Hindlimb muscle (tissue), 1 donor: ENCODE measurements at regions not wholly inside any gene's neighbourhood (a gene's known extent, or its start where the extent isn't known, plus 50 kb on each side); places are given as distances from the start of the nearest gene placed in this dataset.

ENCODE experiments used
- DNase-seq: peaks from one replicate; pipeline ENCODE4 v3.0.0-alpha.2; 2013

DNA sequence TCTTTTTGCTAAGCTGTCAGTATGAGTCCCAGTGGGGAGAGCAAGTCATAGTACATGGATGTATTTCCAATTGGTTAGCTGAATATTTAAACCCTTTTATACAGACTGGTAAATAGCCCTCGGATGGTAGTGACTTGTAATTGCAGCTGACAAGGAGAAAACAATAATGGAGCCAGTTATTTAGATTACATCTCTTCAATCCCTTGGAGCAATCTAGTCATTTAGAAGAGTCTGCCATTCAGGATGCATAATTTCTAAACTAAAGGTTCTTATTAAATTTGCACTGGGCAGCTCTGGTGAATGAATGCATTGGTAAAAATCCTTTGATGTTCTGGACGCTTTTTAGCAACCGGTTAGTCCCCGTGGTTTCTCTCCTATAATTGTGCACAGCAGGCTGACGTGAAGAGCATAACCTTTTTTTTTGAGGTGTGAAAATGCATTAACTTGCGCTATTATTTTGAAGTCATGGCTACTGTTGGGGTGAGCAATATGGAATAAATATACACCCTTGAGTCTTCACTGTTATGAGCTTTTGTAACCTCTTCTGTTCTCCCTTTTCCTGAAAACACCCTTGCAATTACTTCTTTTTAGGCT, 158.6 kb upstream of the CD180 start:
- no peak for DNase-seq

- no peak for DNase-seq
Measured at GRCh38 chr5:67353500-67354450, 157.2 kb upstream of the CD180 start.

- peak; percentile 57 for DNase-seq
Measured at GRCh38 chr5:67350618-67351201, 154.1 kb upstream of the CD180 start.

- no peak for DNase-seq
Measured at GRCh38 chr5:67350185-67350584, 153.6 kb upstream of the CD180 start.

DNA sequence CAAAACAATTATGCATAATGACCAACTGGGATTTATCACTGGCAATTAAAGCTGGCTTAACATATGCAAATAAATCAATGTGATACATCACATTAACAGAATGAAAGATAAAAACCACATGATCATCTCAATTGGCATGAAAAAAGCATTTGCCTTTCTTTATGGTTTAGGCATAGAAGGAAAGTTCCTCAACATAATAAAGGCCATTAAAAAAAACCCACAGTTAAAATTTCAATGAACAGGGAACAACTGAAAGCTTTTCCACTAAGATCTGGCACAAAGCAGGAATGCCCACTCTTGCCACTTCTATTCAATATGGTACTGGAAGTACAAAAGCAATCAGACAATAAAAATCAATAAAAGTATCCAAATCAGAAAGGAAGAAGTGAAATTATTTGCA, 151.2 kb upstream of the CD180 start:
- no peak for DNase-seq

- DNase-seq: no peak
Measured at GRCh38 chr5:67346611-67347010, 150.0 kb upstream of the CD180 start.

DNA sequence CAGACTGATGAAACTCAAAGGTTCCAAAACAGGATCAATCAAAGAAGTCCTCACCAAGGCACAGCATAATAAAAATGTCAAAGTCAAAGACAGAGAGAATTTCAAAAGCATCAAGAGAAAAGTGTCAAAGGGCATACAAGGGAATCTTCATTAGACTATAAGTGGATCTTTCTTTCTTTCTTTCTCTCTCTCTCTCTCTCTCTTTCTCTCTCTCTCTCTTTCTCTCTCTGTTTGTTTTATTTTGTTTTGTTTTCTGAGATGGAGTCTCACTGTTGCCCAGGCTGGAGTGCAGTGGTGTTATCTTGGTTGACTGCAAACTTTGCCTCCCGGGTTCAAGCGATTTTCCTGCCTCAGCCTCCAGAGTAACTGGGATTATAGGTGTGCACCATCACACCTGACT, 148.3 kb upstream of the CD180 start:
- DNase-seq: no peak

DNA sequence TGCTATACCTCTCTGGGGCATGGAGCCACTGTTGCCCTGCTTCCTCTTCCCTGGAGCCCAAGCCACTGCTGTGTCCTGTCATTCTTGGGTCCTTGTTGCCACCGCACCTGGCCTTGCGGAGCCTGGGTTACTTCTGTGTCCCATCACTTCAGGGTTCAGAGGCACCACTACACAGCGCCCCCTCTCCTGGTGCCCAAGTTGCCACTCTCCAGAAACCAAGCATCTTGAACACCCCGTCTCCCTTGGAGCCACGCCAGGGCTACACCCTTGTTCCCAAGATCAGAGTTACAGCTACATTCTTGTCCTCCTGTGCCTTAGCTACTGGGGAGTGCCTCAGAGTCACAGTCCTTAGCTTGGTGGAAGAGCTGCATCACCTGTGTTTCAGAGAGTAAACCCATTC, 147.2 kb upstream of the CD180 start:
- no peak for DNase-seq

- no peak for DNase-seq
Measured at GRCh38 chr5:67341478-67341877, 144.9 kb upstream of the CD180 start.

- no peak for DNase-seq
Measured at GRCh38 chr5:67339219-67339767, 142.7 kb upstream of the CD180 start.

DNA sequence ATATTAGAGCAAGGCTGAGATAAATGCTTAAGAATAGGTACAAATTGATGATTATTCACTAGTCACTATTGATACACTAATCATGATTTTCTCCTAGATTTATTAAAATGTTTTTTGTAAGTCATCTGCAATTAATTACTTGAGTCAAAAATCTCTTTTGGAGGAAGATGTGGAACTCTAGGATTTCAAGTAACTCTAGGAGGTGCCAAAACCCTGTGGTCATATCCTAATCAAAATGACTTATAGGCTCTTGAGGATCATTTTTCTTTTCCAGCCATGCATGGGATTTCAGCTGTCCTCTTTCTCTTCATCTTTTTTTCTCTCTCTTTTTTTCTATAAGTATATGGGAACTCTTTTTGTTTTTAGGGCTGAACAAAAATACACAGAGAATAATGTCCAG, 141.8 kb upstream of the CD180 start:
- DNase-seq: no peak

GRCh38 chr5:67337751-67338150, 141.2 kb upstream of the CD180 start:
- DNase-seq: no peak

GRCh38 chr5:67335426-67335825, 138.8 kb upstream of the CD180 start:
- DNase-seq: no peak

DNA sequence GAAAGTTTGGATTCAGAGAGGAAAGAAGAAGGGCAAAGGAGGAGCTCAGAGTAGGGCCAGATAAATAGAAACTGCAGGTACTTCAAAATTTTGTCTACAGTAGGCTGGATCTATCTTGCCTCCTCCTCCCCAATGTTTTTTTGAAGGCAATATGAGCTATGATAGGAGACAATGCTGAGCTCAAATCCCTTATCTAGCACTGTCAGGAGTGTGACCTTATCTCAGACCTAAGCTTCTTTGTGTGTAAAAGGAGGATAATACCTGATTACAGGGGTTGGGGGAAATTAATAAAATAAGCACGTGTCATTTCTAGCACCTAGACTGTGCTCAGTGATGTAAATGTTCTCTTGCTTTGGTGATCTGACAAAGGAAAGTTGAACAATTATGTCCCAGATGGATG, 137.8 kb upstream of the CD180 start:
- no peak for DNase-seq

DNA sequence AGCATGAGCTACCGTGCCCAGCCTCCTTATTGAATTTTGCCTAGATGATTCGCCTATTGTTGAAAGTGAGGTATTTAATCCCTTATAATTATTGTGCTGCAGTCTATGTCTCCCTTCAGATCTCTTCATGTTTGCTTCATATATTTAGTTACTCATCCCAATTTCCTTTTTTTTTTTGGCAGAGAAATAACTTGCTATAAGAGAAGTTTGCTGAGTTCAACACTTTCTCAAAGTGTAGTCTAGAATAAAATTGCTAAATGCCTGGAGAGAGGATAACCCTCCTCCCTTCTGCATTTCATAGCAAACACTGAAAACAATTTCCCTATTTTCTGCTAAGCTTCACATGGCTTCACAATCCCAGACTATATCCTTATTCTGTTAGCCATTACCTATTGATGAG, 136.6 kb upstream of the CD180 start:
- no peak for DNase-seq

DNA sequence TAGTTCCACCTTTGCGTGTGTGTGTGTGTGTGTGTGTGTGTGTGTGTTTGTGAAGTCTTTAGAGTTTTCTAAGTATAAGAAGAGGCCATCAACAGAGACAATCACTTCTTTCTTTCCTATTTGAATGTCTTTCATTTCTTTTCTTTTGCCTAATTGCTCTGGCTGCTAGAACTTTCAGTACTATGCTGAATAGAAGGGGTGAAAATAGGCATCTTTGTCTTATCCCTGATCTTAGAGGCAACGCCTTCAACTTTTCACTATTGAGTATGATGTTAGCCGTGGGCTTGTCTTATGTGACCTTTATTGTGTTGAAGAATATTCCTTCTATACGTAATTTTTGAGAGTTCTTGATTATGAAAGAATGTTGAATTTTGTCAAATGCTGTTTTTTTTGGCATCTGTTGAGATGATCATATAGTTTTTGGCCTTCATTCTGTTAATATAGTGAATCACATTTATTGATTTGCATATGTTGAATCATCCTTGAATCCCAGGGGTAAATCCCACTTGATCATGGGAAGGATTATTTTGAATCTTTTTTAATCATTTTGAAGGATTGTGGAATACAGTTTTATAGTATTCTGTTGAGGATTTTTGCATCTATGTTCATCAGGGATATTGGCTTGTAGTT, 134.8 kb upstream of the CD180 start:
- DNase-seq: no peak

- no peak for DNase-seq
Measured at GRCh38 chr5:67319935-67320725, 123.5 kb upstream of the CD180 start.

DNA sequence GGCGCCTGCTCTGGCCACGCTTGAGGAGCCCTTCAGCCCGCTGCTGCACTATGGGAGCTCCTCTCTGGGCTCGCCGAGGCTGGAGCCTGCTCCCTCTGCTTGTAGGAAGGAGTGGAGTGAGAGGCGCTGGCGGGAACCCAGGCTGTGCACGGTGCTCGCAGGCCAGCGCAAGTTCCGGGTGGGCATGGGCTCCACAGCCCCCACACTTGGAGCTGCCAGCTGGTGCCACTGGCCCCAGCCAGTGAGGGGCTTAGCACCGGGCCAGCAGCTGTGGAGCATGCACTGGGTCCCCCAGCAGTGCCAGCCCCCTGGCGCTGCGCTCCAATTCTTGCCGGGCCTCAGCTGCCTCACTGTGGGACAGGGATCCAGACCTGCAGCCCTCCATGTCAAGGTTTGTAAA, 122.1 kb upstream of the CD180 start:
- DNase-seq: no peak

DNA sequence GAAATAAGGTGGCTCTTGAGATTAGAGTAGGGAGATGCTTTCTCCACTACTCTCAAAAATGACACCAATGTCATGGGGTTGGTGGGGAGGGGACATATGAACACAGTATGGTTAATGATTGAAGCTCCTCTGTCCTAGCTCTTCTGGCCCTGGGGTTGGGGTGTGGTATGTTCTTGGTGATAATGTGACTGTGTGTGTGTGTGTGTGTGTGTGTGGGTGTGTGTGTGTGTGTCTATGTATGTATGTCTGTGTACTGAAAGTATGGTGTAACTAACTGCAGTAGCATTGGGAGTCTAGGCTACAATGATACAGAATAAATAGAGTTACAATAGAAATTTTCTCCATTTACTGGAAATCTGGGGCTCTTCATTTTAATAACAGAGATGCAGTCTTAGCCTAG, 121.0 kb upstream of the CD180 start:
- DNase-seq: no peak

DNA sequence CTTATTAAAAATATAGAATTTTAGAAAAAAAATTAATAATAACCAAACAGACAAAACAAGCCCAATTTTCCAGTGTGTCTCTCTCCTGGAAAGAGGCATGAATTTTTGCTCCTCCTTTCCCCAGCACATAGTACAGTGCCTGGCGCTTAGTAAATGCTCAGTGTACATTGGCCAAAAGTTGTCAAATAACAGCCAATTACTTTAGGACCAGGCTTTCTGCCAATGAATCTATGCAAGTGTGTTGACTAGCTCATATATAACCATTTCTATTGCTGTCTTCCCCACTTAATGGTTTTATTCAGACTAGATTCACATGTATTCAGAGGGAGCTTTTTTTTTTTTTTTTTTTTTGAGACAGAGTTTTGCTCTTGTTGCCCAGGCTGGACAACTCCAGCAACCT, 120.1 kb upstream of the CD180 start:
- no peak for DNase-seq

DNA sequence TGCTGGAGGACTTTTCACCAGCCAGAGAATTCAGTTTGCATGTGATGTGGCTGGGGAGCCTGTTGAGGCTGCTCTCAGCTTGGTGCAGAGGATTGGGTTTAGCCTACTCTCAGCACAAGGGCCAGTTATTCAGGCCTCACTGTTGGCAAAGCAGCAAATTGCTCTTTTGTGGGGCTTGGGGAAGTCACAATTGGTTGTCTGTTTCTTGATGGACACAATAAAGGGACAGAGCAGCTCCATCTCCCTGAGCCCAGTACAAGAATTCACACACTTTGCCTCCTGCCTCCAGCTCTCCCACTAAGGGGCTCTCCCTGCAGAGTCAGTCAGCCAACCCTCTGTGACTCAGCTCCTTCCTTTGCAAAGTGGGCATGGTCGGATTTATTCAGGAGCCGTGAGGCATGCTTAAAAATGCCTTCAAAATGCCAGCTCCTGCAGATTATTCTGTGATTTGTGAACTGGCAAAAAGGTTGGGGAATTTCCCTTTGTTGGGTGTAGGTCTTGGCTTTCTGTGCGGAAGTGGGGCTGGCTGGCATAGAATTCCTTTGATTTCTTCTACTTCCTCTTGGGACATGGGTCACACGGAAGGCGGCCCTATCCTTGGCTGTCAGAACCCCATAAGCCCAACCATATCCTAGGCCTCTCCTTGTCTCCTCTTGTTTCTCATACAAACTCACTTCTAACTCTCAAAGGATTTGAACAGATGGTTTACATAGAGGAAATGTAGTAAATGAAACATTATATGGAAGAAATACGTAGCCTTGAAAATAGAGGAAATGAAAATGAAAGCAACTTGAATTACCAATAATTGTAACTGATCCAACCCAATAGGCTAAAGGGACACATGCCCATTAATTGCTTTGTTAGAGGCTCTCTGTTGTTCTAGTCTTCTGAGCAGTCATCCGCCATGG, 118.7 kb upstream of the CD180 start:
- DNase-seq: peak; percentile 43
